ENCODE measurements at regions not wholly inside any gene's neighbourhood (a gene's known extent, or its start where the extent isn't known, plus 50 kb on each side); places are given as distances from the start of the nearest gene placed in this dataset.

GRCh38 chr5:133723126-133723525 is 110.8 kb upstream of the FSTL4 start:
- no peaks in the 10 kb centered on the region for H3K27me3 ChIP-seq (ENCODE audit: insufficient read depth, low read depth, severe bottlenecking)
- DNase-seq, result no peak
- peaks cover 6% of the 10 kb centered on the region for H3K9me3 ChIP-seq (ENCODE audit: severe bottlenecking)
- H3K4me3 ChIP-seq (ENCODE audit: low read depth, low read length), result no peak overlapping the region
- no peak for TF ChIP-seq CTCF (IDR thresholded peaks at IDR 0.05; ENCODE audit: low read depth, low read length)
- no peaks in the 10 kb centered on the region for H3K36me3 ChIP-seq
- no peak overlapping the region for H3K27ac ChIP-seq

- no peak for DNase-seq
- TF ChIP-seq CTCF (IDR thresholded peaks at IDR 0.05; ENCODE audit: low read depth, low read length), result no peak
- Histone ChIP-seq H3K27ac (no peak overlapping the region), H3K36me3 (no peaks in the 10 kb centered on the region), H3K4me3 (ENCODE audit: low read depth, low read length) (no peak overlapping the region), H3K27me3 (ENCODE audit: insufficient read depth, low read depth, severe bottlenecking) (no peaks in the 10 kb centered on the region), H3K9me3 (ENCODE audit: severe bottlenecking) (peaks cover 6% of the 10 kb centered on the region)
These were observed 109.0 kb upstream of the FSTL4 start for GRCh38 chr5:133721365-133721764.

GRCh38 chr5:133718457-133718856 is 106.1 kb upstream of the FSTL4 start:
- Histone ChIP-seq H3K9me3 (ENCODE audit: severe bottlenecking) (peaks cover 6% of the 10 kb centered on the region), H3K36me3 (no peaks in the 10 kb centered on the region), H3K4me3 (ENCODE audit: low read depth, low read length) (no peak overlapping the region), H3K27me3 (ENCODE audit: insufficient read depth, low read depth, severe bottlenecking) (no peaks in the 10 kb centered on the region), H3K27ac (no peak overlapping the region)
- TF ChIP-seq CTCF (IDR thresholded peaks at IDR 0.05; ENCODE audit: low read depth, low read length), result no peak
- no peak for DNase-seq

- no peaks in the 10 kb centered on the region for H3K27me3 ChIP-seq (ENCODE audit: insufficient read depth, low read depth, severe bottlenecking)
- H3K9me3 ChIP-seq (ENCODE audit: severe bottlenecking), result peaks cover 3% of the 10 kb centered on the region
- no peak for DNase-seq
- no peaks in the 10 kb centered on the region for H3K36me3 ChIP-seq
- no peak overlapping the region for H3K4me3 ChIP-seq (ENCODE audit: low read depth, low read length)
- no peak overlapping the region for H3K27ac ChIP-seq
- no peak for TF ChIP-seq CTCF (IDR thresholded peaks at IDR 0.05; ENCODE audit: low read depth, low read length)
These were observed 104.3 kb upstream of the FSTL4 start for GRCh38 chr5:133716532-133717183.

- Histone ChIP-seq H3K27ac (no peak overlapping the region), H3K27me3 (ENCODE audit: insufficient read depth, low read depth, severe bottlenecking) (no peaks in the 10 kb centered on the region), H3K4me3 (ENCODE audit: low read depth, low read length) (no peak overlapping the region), H3K36me3 (no peaks in the 10 kb centered on the region), H3K9me3 (ENCODE audit: severe bottlenecking) (no peaks in the 10 kb centered on the region)
- DNase-seq, result no peak
- no peak for TF ChIP-seq CTCF (IDR thresholded peaks at IDR 0.05; ENCODE audit: low read depth, low read length)
These were observed 103.3 kb upstream of the FSTL4 start for GRCh38 chr5:133715616-133716015.

GRCh38 chr5:133715216-133715615 is 102.9 kb upstream of the FSTL4 start:
- TF ChIP-seq CTCF (IDR thresholded peaks at IDR 0.05; ENCODE audit: low read depth, low read length), result no peak
- H3K36me3 ChIP-seq, result no peaks in the 10 kb centered on the region

More at GRCh38 chr5:133715216-133715615, 102.9 kb upstream of the FSTL4 start:
- no peak overlapping the region for H3K27ac ChIP-seq
- H3K9me3 ChIP-seq (ENCODE audit: severe bottlenecking), result no peaks in the 10 kb centered on the region
- no peaks in the 10 kb centered on the region for H3K27me3 ChIP-seq (ENCODE audit: insufficient read depth, low read depth, severe bottlenecking)
- H3K4me3 ChIP-seq (ENCODE audit: low read depth, low read length), result no peak overlapping the region
- DNase-seq, result no peak
